HL-60 (cell line): ENCODE measurements at regions not wholly inside any gene's neighbourhood (a gene's known extent, or its start where the extent isn't known, plus 50 kb on each side); places are given as distances from the start of the nearest gene placed in this dataset.

Experiments used
- CTCF ChIP-seq: IDR thresholded peaks from one replicate; pipeline ENCODE4 v1.5.1; 2011; ENCODE audit warnings: low read length, control low read depth, inconsistent platforms; ENCODE audit not compliant: insufficient read depth
- POLR2AphosphoS5 ChIP-seq: IDR thresholded peaks from 2 replicates; pipeline ENCODE4 v1.6.1; 2012; ENCODE audit warnings: low read depth
- REST ChIP-seq: IDR thresholded peaks from 2 replicates; pipeline ENCODE4 v1.6.1; 2012; ENCODE audit warnings: low read depth; ENCODE audit not compliant: insufficient replicate concordance

GRCh38 chr4:135225551-135225950, 1024.0 kb upstream of the PABPC4L start:
- no peak for TF ChIP-seq CTCF
- TF ChIP-seq POLR2AphosphoS5 = no peak
- no peak for TF ChIP-seq REST
